ENCODE measurements at regions not wholly inside any gene's neighbourhood (a gene's known extent, or its start where the extent isn't known, plus 50 kb on each side); places are given as distances from the start of the nearest gene placed in this dataset.

GRCh38 chr1:199124351-199124750 lies 485.5 kb downstream of the PTPRC start:
- Histone ChIP-seq H3K79me2 (ENCODE audit: insufficient read depth, low read depth) (no peaks in the 10 kb centered on the region), H4K20me1 (ENCODE audit: insufficient read depth) (no peaks in the 10 kb centered on the region), H3K4me2 (no peak overlapping the region), H2AFZ (ENCODE audit: low read depth) (no peak overlapping the region), H3K4me3 (IDR thresholded peaks at IDR 0.05; ENCODE audit: insufficient read depth, low read depth, low read length) (no peak overlapping the region), H3K27me3 (ENCODE audit: insufficient read depth, low read depth) (no peaks in the 10 kb centered on the region), H3K27ac (no peak overlapping the region), H3K36me3 (ENCODE audit: insufficient read depth) (no peaks in the 10 kb centered on the region), H3K4me1 (ENCODE audit: low read depth, poor library complexity, severe bottlenecking) (peaks cover 15% of the 10 kb centered on the region), H3K9ac (no peak overlapping the region)
- TF ChIP-seq CTCF (conservative IDR thresholded peaks at IDR 0.05; ENCODE audit: low read depth, low read length) = no peak

DNA sequence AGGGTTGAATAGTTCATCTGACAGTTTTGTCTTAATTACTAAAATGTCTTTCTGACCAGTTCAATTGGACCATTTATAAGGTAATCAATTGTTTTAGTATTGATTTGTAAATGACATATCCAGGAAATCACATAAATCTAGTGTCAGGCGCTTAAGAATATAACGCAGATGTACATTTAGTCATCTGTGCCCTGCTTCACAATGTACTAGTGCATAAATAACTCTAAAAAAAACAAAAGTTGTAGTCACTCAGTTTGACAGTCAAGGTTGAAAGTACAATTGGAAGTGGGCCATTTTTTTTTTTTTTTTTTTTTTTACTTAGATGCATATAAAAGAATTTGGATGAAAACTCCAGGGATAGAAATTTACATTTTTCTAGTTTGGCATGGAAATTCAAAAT lies 490.4 kb downstream of the PTPRC start:
- H3K4me3 ChIP-seq (IDR thresholded peaks at IDR 0.05; ENCODE audit: insufficient read depth, low read depth, low read length) = no peak overlapping the region
- no peak overlapping the region for H3K27ac ChIP-seq
- no peaks in the 10 kb centered on the region for H4K20me1 ChIP-seq (ENCODE audit: insufficient read depth)
- H3K4me2 ChIP-seq = no peak overlapping the region
- H3K79me2 ChIP-seq (ENCODE audit: insufficient read depth, low read depth) = no peaks in the 10 kb centered on the region
- H3K27me3 ChIP-seq (ENCODE audit: insufficient read depth, low read depth) = no peaks in the 10 kb centered on the region
- no peak overlapping the region for H2AFZ ChIP-seq (ENCODE audit: low read depth)
- TF ChIP-seq CTCF (conservative IDR thresholded peaks at IDR 0.05; ENCODE audit: low read depth, low read length) = no peak
- H3K9ac ChIP-seq = no peak overlapping the region
- H3K36me3 ChIP-seq (ENCODE audit: insufficient read depth) = no peaks in the 10 kb centered on the region
- H3K4me1 ChIP-seq (ENCODE audit: low read depth, poor library complexity, severe bottlenecking) = no peaks in the 10 kb centered on the region

- H3K79me2 ChIP-seq (ENCODE audit: insufficient read depth, low read depth) = no peaks in the 10 kb centered on the region
- H3K4me3 ChIP-seq (IDR thresholded peaks at IDR 0.05; ENCODE audit: insufficient read depth, low read depth, low read length) = no peak overlapping the region
- H3K4me2 ChIP-seq = no peak overlapping the region
- no peak for TF ChIP-seq CTCF (conservative IDR thresholded peaks at IDR 0.05; ENCODE audit: low read depth, low read length)
- H4K20me1 ChIP-seq (ENCODE audit: insufficient read depth) = no peaks in the 10 kb centered on the region
- H3K9ac ChIP-seq = no peak overlapping the region
- no peak overlapping the region for H2AFZ ChIP-seq (ENCODE audit: low read depth)
- no peak overlapping the region for H3K27ac ChIP-seq
- no peaks in the 10 kb centered on the region for H3K36me3 ChIP-seq (ENCODE audit: insufficient read depth)
- no peaks in the 10 kb centered on the region for H3K27me3 ChIP-seq (ENCODE audit: insufficient read depth, low read depth)
- H3K4me1 ChIP-seq (ENCODE audit: low read depth, poor library complexity, severe bottlenecking) = no peaks in the 10 kb centered on the region
Observed at GRCh38 chr1:199132006-199132405, 493.2 kb downstream of the PTPRC start.

DNA sequence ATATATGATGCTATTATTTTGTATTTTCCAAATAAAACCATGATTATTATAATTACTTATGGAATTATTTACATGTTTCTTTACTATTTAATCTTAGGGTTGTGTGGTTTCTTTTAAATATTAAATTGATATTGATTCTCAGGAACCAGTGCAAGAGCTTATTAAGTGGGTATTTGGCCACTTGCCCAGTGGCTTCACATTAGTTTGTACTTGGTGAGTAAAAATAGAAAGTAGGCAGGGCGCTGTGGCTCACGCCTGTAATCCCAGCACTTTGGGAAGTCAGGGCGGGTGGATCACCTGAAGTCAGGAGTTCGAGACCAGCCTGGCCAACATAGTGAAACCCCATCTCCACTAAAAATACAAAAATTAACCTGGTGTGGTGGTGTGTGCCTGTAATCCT lies 497.1 kb downstream of the PTPRC start:
- H3K36me3 ChIP-seq (ENCODE audit: insufficient read depth) = no peaks in the 10 kb centered on the region
- no peaks in the 10 kb centered on the region for H3K4me1 ChIP-seq (ENCODE audit: low read depth, poor library complexity, severe bottlenecking)
- no peak overlapping the region for H3K27ac ChIP-seq
- H3K79me2 ChIP-seq (ENCODE audit: insufficient read depth, low read depth) = no peaks in the 10 kb centered on the region
- H3K4me2 ChIP-seq = no peak overlapping the region
- no peak overlapping the region for H3K9ac ChIP-seq
- no peak for TF ChIP-seq CTCF (conservative IDR thresholded peaks at IDR 0.05; ENCODE audit: low read depth, low read length)
- no peak overlapping the region for H2AFZ ChIP-seq (ENCODE audit: low read depth)
- H3K27me3 ChIP-seq (ENCODE audit: insufficient read depth, low read depth) = no peaks in the 10 kb centered on the region
- no peaks in the 10 kb centered on the region for H4K20me1 ChIP-seq (ENCODE audit: insufficient read depth)
- no peak overlapping the region for H3K4me3 ChIP-seq (IDR thresholded peaks at IDR 0.05; ENCODE audit: insufficient read depth, low read depth, low read length)

GRCh38 chr1:199138061-199138460 lies 499.2 kb downstream of the PTPRC start:
- H3K4me3 ChIP-seq (IDR thresholded peaks at IDR 0.05; ENCODE audit: insufficient read depth, low read depth, low read length) = no peak overlapping the region
- no peaks in the 10 kb centered on the region for H3K36me3 ChIP-seq (ENCODE audit: insufficient read depth)
- no peaks in the 10 kb centered on the region for H4K20me1 ChIP-seq (ENCODE audit: insufficient read depth)
- H2AFZ ChIP-seq (ENCODE audit: low read depth) = no peak overlapping the region
- H3K27me3 ChIP-seq (ENCODE audit: insufficient read depth, low read depth) = no peaks in the 10 kb centered on the region
- H3K27ac ChIP-seq = no peak overlapping the region
- no peak for TF ChIP-seq CTCF (conservative IDR thresholded peaks at IDR 0.05; ENCODE audit: low read depth, low read length)
- no peak overlapping the region for H3K9ac ChIP-seq
- H3K4me2 ChIP-seq = no peak overlapping the region
- no peaks in the 10 kb centered on the region for H3K79me2 ChIP-seq (ENCODE audit: insufficient read depth, low read depth)
- no peaks in the 10 kb centered on the region for H3K4me1 ChIP-seq (ENCODE audit: low read depth, poor library complexity, severe bottlenecking)
